GM19239 (cell line): ENCODE measurements at regions not wholly inside any gene's neighbourhood (a gene's known extent, or its start where the extent isn't known, plus 50 kb on each side); places are given as distances from the start of the nearest gene placed in this dataset.

Source experiments
- DNase-seq: peaks from one replicate; pipeline ENCODE4 v3.0.0; 2011; ENCODE audit warnings: low spot score; ENCODE audit not compliant: insufficient read length
- FAIRE-seq: peaks from 2 replicates; lab custom pipeline; 2011; peaks lifted over from hg19 to GRCh38; lab: Jason Lieb, UNC

DNA sequence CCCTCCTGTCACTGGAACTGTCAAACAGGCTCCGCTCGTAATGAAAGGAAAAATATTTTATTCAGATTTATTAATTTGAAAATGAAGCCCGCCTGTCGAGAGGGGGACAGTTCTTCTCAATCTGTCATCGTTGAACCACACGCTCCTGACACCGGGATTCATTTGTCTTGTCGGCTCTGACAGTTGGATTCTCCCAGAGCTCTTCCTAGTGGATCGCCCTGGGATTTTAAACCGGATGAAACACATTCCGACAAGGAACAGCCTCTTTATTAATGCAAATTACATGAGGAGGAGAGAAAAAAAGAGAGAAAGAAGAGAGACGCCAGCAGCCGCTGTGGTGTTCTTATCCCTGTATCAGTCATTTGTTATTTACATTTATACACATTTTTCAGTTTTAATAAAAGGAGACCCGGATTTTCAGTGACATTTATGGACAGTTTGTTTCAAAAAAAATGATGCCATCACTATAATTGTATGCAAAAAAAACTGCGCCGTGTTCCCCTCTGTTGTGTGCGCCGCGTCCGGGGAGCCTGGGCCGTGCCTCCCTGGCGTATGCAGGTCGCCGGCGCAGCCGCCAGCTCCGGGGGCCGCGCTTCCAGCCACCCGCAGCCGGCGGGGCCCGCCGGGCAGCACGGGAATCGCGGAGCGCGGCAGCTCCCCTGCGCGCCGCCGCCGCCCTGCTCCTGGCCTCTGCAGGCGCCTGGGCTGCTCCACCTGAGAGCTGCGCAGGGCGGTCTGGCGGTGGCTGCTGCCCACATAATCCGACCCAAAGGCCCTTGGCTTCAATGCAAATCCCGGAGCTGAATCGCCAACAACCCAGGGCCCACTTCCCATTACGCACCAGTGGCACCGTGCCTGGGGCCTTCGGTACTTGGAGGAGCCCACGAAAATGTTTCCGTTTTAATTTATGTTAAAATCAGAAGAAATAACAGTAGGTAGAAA, 237.9 kb upstream of the PBX1 start:
- no peak for DNase-seq

GRCh38 chr1:164325786-164326185, 233.2 kb upstream of the PBX1 start:
- FAIRE-seq = no peak
- no peak for DNase-seq

More for the DNA sequence above, 237.9 kb upstream of the PBX1 start:
- FAIRE-seq = no peak

DNA sequence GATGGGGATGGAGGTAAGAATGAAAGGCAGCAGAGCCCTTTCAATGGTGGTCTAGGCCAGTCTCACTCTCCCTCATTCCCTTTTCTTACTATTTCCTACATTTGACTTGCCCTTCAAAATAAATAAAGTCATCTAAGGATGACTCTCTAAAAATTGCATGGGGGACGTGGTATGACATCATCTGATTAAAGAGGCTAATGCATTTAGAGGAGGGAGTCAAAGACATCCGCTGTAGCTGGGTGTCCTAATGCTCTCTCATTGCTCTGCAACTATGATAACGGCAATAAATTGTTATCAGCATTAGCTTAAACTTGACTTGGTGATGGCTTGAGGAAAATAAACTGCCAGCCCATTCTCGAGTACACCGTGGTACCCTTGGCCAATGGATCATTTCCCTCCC, 225.6 kb upstream of the PBX1 start:
- FAIRE-seq (no peak), DNase-seq (no peak)

DNA sequence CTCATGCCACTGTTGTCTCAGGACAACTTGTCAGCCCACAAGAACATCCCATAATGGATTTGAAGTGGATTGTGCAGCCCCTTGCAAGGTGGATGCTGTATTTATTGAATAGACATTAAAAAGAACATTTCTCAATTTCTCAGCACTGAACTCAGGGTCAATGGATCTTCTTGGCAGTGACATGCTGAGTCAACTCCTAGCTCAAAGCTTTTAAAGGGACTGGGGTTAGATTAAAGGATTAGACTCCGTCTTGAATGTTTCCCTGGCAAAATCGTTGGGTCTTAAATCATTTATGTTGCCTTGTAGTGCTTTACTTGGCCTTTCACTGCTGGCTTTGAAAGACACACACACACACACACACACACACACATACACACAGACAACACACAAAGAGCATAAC, 221.6 kb upstream of the PBX1 start:
- DNase-seq = no peak
- no peak for FAIRE-seq

- DNase-seq = no peak
- no peak for FAIRE-seq
Observed at GRCh38 chr1:164337885-164338284, 221.1 kb upstream of the PBX1 start.

GRCh38 chr1:164343189-164343588, 215.8 kb upstream of the PBX1 start:
- FAIRE-seq = no peak
- no peak for DNase-seq

DNA sequence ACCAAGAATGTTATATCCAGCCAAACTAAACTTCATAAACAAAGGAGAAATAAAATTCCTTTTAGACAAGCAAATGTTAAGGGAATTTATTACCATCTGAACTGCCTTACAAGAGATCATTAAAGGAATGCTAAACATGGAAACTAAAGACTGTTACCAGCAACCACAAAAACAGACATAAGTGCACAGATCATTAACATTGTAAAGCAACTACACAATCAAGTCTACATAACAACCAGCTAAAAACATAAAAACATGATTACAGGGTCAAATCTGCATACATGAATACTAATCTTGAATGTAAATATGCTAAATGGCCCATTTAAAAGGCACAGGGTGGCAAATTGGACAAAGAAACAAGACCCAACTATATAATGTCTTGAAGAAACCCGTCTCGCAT, 211.0 kb upstream of the PBX1 start:
- no peak for FAIRE-seq
- DNase-seq = no peak

DNA sequence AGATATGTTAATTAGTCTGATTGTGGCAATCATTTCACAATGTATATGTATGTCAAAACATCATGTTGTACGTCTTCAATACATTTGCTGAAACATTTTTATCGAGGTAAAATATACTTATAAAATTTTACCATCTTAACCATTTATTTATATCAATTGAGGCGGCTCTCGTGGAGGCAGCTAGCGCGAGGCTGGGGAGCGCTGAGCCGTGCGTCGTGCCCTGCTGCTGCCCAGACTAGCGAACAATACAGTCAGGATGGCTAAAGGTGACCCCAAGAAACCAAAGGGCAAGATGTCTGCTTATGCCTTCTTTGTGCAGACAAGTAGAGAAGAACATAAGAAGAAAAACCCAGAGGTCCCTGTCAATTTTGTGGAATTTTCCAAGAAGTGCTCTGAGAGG, 202.5 kb upstream of the PBX1 start:
- DNase-seq = no peak
- no peak for FAIRE-seq

GRCh38 chr1:164360265-164360664, 198.7 kb upstream of the PBX1 start:
- FAIRE-seq (no peak), DNase-seq (no peak)

DNA sequence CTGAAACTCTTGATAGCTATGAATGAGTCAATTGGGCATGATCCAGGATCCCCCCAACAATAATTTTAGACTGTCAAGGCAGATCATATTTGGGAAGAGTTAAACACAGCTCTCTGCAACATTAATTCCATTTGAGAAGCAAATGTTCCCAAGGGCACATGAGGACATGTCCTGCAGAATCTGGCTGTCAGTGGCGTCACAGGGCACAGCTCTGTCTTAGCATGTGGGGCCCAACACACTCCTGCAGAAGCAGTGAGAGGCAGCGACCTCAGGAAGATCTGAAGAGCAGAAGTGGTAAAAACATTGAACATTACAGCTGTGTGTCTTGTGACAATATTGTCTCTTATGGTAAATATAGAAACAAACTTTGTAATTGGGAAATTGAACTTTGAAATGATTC, 197.1 kb upstream of the PBX1 start:
- DNase-seq (no peak), FAIRE-seq (no peak)

DNA sequence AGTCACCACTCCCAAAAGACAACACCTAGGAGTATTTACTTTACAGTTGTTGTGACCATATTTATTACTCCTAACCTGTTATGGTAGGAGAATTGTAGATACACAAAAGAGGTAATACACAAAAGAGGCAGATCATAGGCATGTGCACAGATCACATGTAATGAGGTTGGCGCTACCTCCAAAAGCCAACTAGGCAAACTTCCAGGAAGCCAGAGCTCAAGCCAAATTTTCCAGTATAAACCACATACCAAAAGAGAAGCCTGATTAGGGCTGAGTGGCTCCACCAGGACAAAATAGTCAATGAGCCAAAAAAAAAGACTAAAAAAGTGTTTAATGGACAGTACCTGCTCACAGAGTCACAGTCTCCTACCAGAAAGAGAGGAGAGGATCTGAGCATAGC, 195.0 kb upstream of the PBX1 start:
- FAIRE-seq = no peak
- DNase-seq = no peak

GRCh38 chr1:164366014-164366413, 193.0 kb upstream of the PBX1 start:
- FAIRE-seq (no peak), DNase-seq (no peak)

DNA sequence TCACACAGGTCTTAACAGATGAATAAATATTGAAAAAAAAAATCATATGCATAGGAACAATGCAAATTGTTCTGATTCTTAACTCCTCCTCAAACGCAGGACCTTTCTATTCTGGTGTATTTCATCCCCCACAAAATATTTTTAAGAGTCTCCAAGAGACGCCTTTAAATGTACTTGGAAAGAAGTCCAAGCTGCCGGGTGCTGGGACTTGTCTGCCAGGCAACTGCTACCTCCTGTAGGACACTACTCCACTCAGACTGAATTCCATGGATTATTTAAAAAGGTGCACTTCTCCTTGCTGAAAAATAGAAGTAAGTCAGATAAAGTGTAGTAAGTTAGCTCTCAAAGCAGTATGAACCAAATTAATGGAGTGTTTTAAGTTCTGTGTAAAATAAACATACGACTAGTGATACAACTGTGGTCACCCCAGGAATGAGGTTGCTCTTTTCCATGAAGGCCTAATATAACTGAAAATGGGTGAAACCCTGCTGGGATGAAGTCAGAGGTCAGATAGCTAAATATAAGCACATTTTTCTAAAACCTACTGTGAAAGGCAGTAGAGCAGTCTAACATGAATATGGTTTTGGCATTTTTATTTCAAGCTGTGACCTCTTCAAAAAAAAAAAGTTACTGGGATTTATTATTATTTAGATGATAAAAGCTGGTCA, 189.2 kb upstream of the PBX1 start:
- no peak for FAIRE-seq

GRCh38 chr1:164380893-164381292, 178.1 kb upstream of the PBX1 start:
- DNase-seq = no peak
- no peak for FAIRE-seq

More for the DNA sequence above, 189.2 kb upstream of the PBX1 start:
- DNase-seq = no peak

- DNase-seq = no peak
- FAIRE-seq = no peak
Observed at GRCh38 chr1:164382384-164382783, 176.6 kb upstream of the PBX1 start.

DNA sequence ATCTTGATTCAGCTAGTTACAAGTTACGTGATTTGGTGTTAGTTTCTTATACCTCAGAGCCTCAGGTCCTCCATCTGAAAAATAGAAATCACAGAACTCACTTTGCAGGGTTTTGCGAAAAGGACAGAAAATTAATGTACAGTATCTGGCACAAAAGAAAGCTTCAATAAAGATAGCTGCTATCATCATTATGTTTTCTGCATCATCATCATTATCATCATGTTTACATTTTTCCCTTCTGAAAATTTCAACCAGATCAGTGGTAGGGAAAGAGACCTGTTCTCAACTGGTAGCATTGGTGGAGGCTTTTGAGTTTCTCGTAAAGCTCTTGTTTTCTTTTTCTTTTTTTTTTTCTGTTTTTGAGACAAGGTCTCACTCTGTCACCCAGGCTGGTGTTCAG, 174.7 kb upstream of the PBX1 start:
- no peak for FAIRE-seq
- no peak for DNase-seq

DNA sequence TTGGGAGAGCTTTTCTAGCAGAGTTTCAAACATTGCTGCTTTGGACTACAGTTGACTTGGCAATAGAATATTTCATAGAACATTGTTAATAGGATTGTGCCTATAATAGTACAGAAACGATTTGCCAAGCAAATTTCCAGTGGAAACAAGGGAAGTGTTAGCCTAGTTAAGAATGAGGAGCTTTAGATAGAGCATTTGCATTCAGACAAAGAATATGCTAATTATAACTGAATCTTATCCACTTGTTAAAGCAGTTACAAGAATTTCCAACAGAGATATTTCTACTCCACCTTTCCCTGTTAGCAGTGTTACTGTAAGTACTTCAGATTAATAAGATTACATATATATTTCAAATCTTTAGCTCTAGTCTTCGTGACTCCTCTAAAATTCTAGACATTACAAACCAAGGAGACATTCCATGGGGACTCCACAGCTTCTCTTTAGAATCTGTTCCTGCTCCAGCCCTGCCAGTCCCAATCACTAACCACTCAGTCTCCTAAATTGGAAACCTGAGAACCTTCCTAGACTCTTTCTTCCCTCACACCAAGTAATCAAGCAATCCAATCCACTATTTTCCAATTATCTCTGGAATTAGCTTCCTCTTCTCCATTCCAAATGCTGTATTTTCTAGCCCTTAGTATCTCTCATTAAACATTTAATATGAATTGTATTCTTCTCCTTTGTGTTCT, 141.8 kb upstream of the PBX1 start:
- no peak for FAIRE-seq
- DNase-seq = no peak

- DNase-seq (no peak), FAIRE-seq (no peak)
Observed at GRCh38 chr1:164423136-164423535, 135.8 kb upstream of the PBX1 start.

DNA sequence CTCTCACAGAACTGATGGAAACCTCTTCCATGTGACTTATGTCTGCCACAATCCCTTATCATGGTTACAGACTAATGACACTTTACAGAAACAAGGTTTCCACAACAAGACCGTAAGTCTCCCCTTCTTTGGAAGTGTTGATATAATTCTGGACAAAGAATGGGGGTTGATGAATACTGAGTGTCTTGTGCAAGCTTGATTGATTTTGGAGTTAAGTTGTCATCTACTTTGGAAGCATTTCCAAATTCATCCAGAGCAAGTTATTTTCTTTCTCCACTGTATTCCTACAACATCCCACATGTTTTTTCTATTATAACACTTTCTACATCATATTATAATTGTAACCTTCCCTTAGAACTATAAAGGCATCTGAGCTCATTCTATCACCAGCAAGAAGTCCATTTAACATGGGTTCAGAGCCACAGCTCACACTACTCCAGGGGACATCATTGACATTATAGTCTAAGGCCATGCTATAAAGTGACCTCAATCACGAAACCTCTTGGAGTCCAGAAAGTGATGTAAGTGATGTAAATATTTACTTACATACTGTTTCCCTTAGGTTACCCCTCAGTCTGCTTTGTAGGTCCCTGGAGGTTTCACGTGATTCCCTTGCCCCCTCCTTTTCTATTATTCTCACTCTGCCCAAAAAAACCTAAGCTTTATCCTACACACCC, 125.7 kb upstream of the PBX1 start:
- FAIRE-seq = no peak
- DNase-seq = no peak

DNA sequence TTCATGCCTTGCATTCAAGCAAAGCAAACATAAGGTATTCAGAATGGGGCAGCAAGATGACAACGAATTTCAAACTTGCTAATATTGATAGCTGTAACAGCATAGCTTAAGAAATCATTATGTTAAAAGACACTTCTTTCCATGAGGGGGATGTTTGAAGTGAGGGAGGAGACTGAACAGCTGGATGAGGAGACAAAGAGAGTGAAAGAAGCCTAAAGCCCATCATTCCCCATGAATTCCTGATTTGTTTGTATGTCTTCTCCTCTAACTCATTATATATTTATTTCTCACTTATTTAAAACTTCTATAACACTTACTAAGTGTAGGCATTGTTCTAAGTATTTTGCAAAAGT, 125.2 kb upstream of the PBX1 start:
- DNase-seq = no peak
- no peak for FAIRE-seq

DNA sequence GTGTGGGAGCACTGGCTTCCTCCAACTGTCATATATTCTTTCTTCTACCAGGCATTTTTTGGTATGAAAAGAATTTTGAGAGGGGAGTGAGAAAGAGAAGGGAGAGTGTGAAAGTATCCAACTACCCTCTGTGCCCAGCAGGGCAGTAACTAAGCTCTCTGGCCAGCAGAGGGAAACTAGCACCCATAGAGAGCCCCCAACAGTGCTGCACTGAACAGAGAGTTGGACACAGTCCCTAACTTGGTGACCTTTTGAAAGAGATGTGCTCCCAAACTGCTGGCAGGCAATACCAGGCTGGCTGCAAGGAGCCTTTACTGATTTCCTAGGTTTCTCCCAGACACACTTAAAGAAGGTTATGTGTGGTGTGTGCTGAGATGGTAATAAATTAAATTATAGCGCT, 118.8 kb upstream of the PBX1 start:
- DNase-seq = no peak
- FAIRE-seq = no peak
